ENCODE measurements at regions not wholly inside any gene's neighbourhood (a gene's known extent, or its start where the extent isn't known, plus 50 kb on each side); places are given as distances from the start of the nearest gene placed in this dataset.
A peak's percentile ranks its signal among the peaks of the same experiment; 100 is the strongest.

DNA sequence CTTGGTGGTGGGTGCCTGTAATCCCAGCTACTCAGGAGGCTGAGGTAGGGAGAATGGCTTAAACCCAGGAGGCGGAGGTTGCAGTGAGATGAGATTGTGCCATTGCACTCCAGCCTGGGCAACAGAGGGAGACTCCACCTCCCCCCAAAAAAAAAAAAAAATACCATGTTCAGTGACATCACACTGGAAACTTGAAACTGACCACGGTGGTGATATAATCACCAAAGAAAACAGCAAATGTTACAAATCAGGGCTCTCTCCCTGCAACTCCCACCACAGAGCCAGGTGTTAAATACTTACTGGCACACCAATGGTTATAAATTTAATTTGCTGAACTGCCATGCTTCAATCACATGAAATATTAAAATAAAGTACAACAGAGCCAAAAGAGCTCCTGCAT is 81.4 kb downstream of the ZNF608 start:
- DNase-seq (ENCODE audit: low read depth in 4 of 4, low spot score in 3 of 4), result no peak

DNA sequence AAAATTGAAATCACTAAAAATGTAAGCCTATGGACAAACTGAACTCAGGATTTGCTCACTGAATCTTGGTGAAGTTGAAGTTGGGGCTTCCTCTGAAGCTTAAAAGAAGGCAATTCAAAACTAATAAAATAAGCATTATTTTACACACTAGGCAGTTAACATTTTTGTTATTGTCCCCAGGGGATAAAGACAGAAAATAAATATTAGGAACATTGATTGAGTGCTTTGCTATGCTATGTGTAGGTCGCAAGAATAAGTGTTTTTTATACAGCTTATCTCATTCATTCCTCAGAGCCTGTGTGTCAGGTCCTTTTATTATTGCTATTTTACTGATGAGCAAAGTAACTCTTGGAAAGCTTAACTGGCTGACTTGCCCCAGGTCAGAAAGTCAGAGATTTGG is 82.2 kb downstream of the ZNF608 start:
- no peak for DNase-seq (ENCODE audit: low read depth in 4 of 4, low spot score in 3 of 4)

- DNase-seq (ENCODE audit: low read depth in 4 of 4, low spot score in 3 of 4), result no peak
Measured at GRCh38 chr5:124663101-124663506, 83.3 kb downstream of the ZNF608 start.

DNA sequence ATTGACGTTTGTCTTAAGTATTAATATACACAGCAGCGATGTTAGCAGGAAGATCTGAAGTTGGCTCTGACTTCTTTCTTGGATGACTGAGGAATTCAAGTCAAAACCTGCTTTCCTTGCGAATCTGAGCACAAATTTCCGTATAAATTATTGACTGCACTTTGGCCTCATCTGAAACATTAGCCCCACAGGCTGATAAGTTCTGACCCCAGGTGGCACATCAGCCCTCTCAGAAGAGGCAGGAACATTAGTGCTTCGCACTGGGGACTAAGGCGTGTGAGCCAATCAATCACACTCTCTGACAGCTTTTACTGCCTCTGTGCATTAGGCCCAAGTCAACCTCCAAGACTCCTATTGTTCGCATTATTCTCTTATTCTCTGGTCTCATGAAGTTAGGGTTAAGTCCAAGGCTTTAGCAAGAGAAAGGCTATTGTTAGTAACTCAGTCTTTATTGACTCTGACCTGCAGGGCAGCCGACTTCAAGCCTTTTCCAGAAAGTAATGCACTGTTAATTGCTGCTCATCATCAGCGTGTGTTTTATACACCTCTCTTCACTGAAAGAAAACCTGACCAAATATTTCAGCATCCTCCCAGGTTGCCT is 84.2 kb downstream of the ZNF608 start:
- DNase-seq (ENCODE audit: low read depth in 4 of 4, low spot score in 3 of 4), result no peak

DNA sequence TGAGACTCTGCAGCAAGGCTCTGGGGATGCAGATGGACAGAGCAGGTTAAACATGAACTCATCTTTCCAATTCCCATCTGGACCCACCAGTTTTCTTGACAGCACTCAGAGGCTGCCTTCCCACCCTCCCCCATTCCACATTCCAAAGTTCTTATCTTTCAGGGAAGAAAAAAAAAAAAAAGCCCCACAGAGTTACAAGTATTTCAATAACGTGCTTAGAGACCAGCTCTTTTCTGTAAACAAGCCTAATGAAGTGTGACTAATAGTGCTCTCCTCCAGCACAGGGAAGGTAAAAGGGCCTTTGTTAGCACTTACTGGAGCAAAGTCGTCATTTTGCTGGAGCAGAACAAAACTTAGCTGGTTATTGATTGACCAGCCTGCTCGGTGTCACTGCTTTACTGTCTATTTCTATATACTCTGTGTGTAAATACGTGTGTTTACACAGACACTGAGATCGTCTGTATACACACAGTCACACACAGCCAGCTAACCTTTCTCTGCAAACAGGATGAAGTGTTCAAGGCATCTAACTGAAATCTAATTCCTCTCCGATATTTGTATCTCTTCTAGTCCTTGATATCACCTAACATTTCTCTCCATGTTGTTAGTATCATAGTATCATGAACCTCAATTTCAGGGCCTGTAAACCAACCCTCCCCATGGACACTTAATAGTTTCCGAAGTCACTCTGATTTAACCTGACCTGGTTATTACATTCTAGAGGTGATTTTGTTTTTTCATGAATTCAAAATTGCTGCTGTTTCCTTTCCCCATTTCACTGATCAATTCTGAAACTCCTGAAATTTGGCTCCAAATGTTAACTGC is 84.9 kb downstream of the ZNF608 start:
- peak in 3 of 4 donors; percentile 71 to 82 (median 80) for DNase-seq (ENCODE audit: low read depth in 4 of 4, low spot score in 3 of 4)

GRCh38 chr5:124660229-124661093 is 86.0 kb downstream of the ZNF608 start:
- no peak for DNase-seq (ENCODE audit: low read depth in 4 of 4, low spot score in 3 of 4)

GRCh38 chr5:124659798-124660197 is 86.6 kb downstream of the ZNF608 start:
- no peak for DNase-seq (ENCODE audit: low read depth in 4 of 4, low spot score in 3 of 4)

DNA sequence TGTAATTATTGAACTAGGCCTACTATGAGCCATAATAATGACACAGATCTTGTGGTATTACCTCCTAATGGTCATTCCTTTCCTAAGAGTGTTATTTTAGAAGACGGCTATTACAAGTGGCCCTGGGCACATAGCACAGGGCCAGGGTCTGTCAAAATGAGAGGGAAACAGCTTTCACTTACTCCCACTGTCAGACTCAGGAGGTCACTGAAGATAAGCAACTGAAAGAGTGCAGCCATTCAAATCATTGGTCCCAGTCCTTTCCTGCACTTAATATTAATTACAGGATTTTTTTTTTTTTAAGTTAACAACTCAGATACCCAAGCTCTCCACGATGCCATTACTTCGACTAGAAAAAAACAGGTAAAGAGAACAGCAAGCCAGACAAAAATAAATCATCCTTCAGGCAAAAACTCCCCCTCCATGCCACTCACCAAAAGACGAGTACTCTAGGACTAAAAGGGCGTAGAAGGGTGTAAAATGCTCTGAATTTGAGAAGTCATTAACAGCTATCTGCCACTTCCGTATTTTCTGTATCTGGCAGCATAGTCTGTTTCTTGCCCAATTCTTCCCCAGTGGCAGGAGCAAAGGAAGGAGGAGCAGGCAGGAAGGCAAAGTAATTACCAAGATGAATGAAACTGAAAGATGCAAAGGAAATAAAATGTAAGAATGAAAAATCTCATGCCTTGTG is 87.4 kb downstream of the ZNF608 start:
- DNase-seq (ENCODE audit: low read depth in 4 of 4, low spot score in 3 of 4), result no peak

- no peak for DNase-seq (ENCODE audit: low read depth in 4 of 4, low spot score in 3 of 4)
Measured at GRCh38 chr5:124655921-124656511, 90.4 kb downstream of the ZNF608 start.

DNA sequence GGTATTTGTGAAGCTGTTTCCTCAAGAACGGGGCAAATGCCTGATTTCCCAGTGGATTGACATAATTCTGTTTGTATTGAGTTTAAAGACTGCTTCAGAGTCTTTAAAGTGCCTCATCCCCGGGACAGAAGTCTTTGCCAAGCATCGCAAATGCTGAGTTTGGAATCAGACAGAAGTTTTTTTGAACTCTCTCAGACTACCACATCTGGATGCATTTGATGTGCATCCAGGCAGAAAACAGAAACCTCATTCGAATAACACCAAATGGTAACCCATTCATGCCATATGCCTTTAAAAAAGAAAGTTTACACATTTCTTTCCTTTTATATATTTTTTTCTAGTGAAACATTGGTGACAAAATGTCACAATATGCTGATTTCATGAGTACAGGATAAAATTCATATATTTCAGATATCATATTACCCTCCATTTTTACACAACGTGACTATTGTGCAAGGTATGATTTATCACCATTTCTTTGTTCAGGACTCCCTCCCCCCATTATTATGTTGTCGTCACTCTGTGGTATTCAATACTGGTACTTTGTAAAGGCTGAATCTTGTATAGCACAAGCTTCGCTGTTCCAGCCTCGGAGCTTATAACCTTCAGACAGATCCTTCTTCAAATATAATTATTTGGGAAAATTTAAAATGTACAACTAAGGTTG is 91.1 kb downstream of the ZNF608 start:
- DNase-seq (ENCODE audit: low read depth in 4 of 4, low spot score in 3 of 4), result no peak

DNA sequence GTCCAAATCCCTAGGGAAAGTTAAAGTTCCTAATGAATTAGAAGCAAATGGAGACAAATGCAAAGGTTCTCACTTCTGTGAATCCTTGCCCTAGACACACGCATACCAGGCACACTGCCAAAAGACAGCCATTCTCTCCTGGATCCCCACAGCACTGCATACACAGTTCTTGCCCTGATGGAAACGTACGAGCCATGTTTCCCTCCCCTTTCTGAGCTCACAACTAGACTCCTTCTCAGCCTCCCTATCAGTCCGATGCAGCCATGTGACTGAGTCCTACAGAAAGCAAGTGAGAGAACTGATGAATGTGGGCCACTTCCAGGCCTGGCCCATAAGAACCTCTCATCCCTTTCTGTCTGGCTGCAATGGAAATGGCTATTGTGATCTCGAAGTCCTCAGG is 92.0 kb downstream of the ZNF608 start:
- DNase-seq (ENCODE audit: low read depth in 4 of 4, low spot score in 3 of 4), result no peak

DNA sequence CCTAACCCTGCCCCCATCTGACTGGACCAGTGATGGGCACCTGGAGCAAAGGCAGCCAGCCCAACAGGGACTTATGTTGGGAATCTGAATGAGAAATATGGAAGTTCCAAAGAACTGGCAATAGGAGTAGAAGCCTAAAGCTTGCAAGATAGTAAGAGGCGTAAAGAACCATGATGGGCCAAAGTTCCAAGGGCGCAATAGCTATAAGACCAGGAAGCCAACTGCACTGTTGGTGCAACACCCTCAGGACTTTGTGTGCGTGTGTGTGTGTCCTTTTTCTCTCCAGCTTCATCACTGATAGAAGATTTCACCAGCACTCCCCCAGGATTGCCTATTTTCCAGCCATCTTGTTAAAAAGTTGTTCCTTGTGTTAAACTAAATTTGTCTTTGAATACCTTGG is 92.8 kb downstream of the ZNF608 start:
- DNase-seq (ENCODE audit: low read depth in 4 of 4, low spot score in 3 of 4), result no peak

DNA sequence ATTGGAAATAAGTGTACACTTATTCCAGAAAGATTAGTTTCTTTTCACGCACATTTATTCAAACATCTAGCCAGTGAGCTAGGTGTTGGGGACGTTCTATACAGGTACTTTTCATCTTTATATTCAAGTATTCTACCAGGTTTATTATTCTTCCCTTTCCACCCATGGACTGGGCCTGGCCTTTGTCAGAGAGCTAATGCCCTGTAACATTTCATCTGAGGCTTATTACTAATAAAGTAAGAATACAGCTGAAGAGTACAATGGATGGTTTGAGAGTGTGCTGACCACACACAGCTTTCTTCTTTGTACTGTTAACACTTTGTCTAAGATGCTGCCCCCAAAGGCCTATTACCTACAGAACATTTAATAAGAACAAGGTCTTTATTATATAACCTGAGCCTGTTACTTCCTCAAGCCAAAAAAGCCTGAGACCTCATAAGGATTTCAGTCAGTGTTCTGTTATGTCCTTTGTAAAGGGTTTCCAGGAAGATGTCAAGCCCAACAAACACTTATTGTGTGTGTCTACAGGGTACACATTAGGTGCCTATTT is 93.5 kb downstream of the ZNF608 start:
- no peak for DNase-seq (ENCODE audit: low read depth in 4 of 4, low spot score in 3 of 4)

DNA sequence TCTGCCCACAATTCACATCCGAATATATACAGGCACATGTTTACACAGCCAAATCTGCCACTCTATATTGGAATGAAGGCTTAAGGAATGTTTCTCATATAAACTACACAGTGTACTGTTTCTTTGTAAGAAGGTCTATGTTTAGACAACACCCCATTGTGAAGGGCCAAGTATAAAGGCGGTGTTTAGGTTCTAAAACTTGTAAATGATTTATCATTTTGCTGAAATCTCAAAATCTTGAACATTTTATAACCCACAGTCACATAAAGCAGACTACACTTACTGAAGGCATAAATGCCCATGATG is 94.0 kb downstream of the ZNF608 start:
- no peak for DNase-seq (ENCODE audit: low read depth in 4 of 4, low spot score in 3 of 4)

GRCh38 chr5:124651663-124652513 is 94.6 kb downstream of the ZNF608 start:
- DNase-seq (ENCODE audit: low read depth in 4 of 4, low spot score in 3 of 4), result peak; percentile 73 to 82 (median 74)

GRCh38 chr5:124650951-124651662 is 95.3 kb downstream of the ZNF608 start:
- DNase-seq (ENCODE audit: low read depth in 4 of 4, low spot score in 3 of 4), result no peak

DNA sequence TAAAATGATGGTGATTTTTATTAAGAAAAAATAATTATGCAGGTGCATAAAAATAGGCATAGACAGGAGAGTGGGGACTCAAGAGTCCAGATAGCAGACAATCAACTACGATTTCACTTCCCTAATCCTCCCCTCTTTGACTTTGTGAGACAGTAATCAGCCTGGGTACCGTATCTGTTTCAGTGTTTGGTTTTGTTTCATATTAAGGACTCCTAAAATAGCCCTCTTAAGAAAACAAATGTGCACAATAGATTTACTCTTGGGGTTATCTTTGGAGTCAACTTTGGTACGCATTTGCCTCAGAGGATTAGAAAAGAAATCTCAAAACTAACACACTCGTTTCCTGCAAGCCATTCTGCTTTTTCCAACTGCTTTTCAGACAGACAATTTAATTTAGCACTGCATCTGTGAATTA is 96.3 kb downstream of the ZNF608 start:
- DNase-seq (ENCODE audit: low read depth in 4 of 4, low spot score in 3 of 4), result no peak

DNA sequence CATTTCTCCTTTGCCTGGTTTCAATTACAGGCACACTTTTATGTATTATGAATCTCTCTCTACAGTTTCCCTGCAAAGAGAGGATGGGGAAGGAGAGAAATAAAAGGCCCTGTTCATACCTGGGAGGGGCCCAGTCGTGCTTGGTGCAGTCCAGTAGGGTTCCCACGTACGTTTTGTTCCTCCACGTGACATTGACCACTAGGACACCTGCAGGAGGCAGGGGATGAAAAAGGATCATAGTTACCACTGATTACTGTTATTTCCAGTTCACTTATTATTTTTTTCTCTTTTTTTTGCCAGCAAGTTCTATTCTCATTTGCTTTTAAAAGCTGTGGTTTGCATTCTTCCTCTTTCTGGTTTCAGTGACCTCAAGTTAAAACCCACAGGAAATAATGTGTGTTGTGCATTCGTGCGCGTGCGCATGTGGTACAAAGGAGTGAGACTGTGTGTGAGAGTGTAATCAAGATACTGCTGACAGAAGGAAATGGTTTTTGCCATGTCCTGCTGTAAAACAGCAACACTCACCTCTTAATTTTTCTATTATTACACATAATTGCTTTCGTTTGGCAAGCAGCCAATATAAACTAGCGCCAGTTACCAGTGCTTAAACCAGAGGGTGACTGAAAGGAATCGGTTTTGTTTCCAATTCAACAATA is 96.8 kb downstream of the ZNF608 start:
- no peak for DNase-seq (ENCODE audit: low read depth in 4 of 4, low spot score in 3 of 4)

Measured in right renal pelvis (tissue), 4 donors.